Transverse colon (tissue), 4 donors: ENCODE measurements at regions not wholly inside any gene's neighbourhood (a gene's known extent, or its start where the extent isn't known, plus 50 kb on each side); places are given as distances from the start of the nearest gene placed in this dataset.
"Not testable (repeated sequence)": the region's sequence is repeated elsewhere in the genome, so short reads cannot be mapped to it uniquely, and the experiment has no call there.

Source experiments
- DNase-seq: peaks from one replicate; pipeline ENCODE4 v3.0.0-alpha.2; 2019
- H3K27ac ChIP-seq, 4 donors: fragments of 200-600 bp; sonication (generic); 2 replicates each; pipeline ENCODE4 v1.5.1; 2016 to 2018; ENCODE audit warnings: inconsistent platforms in 4 of 4
- H3K27me3 ChIP-seq: fragments of 200-600 bp; sonication (generic); 2 replicates; pipeline ENCODE4 v1.5.1; 2017; ENCODE audit warnings: inconsistent platforms
- H3K36me3 ChIP-seq, 4 donors: fragments of 200-600 bp; sonication (generic); 2 replicates each; pipeline ENCODE4 v1.5.1; 2017 to 2019; ENCODE audit warnings: inconsistent platforms in 4 of 4
- H3K4me1 ChIP-seq, 4 donors: fragments of 200-600 bp; sonication (generic); 2 replicates each; pipeline ENCODE4 v1.5.1; 2017 to 2020; ENCODE audit warnings: inconsistent platforms in 4 of 4
- H3K4me3 ChIP-seq, 4 donors: fragments of 200-600 bp; sonication (generic); 1 replicate in 1 of 4; 2 replicates in 3 of 4; pipeline versions ENCODE4 v1.5.1 to v1.6.1; 2017 to 2019; ENCODE audit warnings: inconsistent platforms in 4 of 4
- H3K9me3 ChIP-seq, 2 donors: fragments of 200-600 bp; sonication (generic); 2 replicates each; pipeline ENCODE4 v1.5.1; 2017 to 2019; ENCODE audit warnings: inconsistent platforms in 2 of 2
- CTCF ChIP-seq, 5 experiments: fragments of 200-600 bp in 3 of 5; fragments of 450-650 bp in 2 of 5; sonication (generic) in 3 of 5; IDR thresholded peaks; 1 replicate in 2 of 5; 2 replicates in 3 of 5; pipeline ENCODE4 v1.5.1; 2016 to 2017; ENCODE audit warnings: antibody characterized with exemption in 5 of 5, inconsistent platforms in 3 of 5, mild to moderate bottlenecking in 2 of 5, moderate library complexity in 1 of 5
- EP300 ChIP-seq: sonication (generic); formaldehyde crosslinking; IDR thresholded peaks from one replicate; pipeline ENCODE4 v1.6.1; 2017; ENCODE audit warnings: antibody characterized with exemption, low read depth
- POLR2A ChIP-seq: fragments of 450-650 bp; IDR thresholded peaks from one replicate; pipeline ENCODE4 v1.6.1; 2016; ENCODE audit warnings: antibody characterized with exemption, mild to moderate bottlenecking, moderate library complexity
- POLR2AphosphoS5 ChIP-seq, 3 donors: sonication (generic); formaldehyde crosslinking; IDR thresholded peaks; one replicate each; pipeline ENCODE4 v1.6.1; 2016; ENCODE audit warnings: antibody characterized with exemption in 3 of 3
- WGBS, 2 donors: methylation state at CpG; one replicate each; pipeline ENCODE4 v1.1.5; 2018; ENCODE audit warnings: low coverage in 1 of 2; 5-methylcytosine and 5-hydroxymethylcytosine counted together
- in situ Hi-C, 4 donors: fragments of 200-750 bp; cut with MboI; loops; one replicate each; pipeline versions ENCODE4 v1.15.0 to v1.15.1; 2017; ENCODE audit warnings: low sequenced_read_pairs in 3 of 4, low pct_ligation_motif_present in 1 of 4, low pct_unique_long_range_greater_than_20kb in 1 of 4
- intact Hi-C: fragments of 100-400 bp; cut with DNase I; formaldehyde crosslinking; loops from one replicate; pipeline ENCODE4 v1.15.1; 2023; ENCODE audit warnings: low total_unique reads

DNA sequence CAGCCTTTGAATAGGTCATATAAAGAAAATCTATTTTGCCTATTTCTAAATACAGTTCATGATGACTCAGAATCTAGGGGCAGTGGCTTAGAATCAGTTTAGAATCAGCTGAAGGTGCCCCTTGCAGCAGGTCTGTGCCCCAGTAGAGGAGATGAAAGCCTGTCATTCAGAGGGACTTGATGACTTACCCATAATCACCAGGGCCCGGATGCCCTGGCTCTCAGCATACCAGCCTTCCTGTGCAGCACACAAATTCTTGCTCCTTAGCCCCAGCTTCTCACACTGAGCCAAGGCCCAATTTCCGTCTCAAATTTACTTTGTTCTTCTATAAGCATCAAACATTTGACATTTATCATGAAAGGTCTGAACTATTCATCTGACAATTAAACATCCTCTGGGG lies 83.2 kb upstream of the EOMES start:
- no peak overlapping the region for H3K4me3 ChIP-seq
- H3K27ac ChIP-seq, result no peak overlapping the region
- no peaks in the 10 kb centered on the region for H3K9me3 ChIP-seq
- intact Hi-C loops, result no loop called here
- in situ Hi-C loops, result no loop called here
- no peaks in the 10 kb centered on the region for H3K27me3 ChIP-seq
- 84% methylated on average over 2 of the region's 2 CpGs; no CpG with 5 or more reads in 1 of the 2 donors for WGBS, 2 donors
- H3K36me3 ChIP-seq, result no peaks in the 10 kb centered on the region
- TF ChIP-seq POLR2AphosphoS5 (IDR thresholded peaks at IDR 0.05), result no peak
- no peak for DNase-seq
- no peaks in the 10 kb centered on the region for H3K4me1 ChIP-seq

DNA sequence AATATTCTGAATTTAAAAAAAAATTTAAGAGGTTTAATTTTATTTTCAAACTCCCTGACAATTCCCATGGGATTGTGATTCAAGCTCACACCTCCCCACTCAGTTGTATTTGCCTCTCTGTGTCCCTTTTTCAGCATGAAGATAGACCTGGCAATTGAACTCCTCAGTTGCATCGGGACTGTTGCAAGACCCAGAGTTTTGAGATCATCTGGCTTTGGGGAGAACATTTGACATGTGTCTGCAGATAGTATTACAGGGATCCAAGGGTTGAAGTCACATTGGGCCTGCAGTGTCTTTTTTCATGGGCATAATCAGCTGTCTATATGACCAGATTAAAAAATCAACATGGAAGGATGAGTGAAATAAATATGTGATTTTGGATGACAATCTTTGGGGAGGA lies 91.1 kb upstream of the EOMES start:
- no peak overlapping the region for H3K27ac ChIP-seq
- DNase-seq, result no peak
- H3K4me3 ChIP-seq, result no peak overlapping the region
- H3K36me3 ChIP-seq, result no peaks in the 10 kb centered on the region
- WGBS, 2 donors, result 17 to 56% methylated on average over 1 of the region's 1 CpG
- in situ Hi-C loops, result no loop called here
- no peaks in the 10 kb centered on the region for H3K27me3 ChIP-seq
- intact Hi-C loops, result no loop called here
- H3K4me1 ChIP-seq, result no peaks in the 10 kb centered on the region
- TF ChIP-seq CTCF (IDR thresholded peaks at IDR 0.05) (no peak), EP300 (no peak), POLR2AphosphoS5 (IDR thresholded peaks at IDR 0.05) (no peak), POLR2A (no peak)
- H3K9me3 ChIP-seq, result no peaks in the 10 kb centered on the region

- H3K9me3 ChIP-seq, H3K4me1 ChIP-seq, intact Hi-C loops, H3K27me3 ChIP-seq, in situ Hi-C loops, H3K36me3 ChIP-seq, H3K27ac ChIP-seq, H3K4me3 ChIP-seq, DNase-seq: not testable (repeated sequence)
- 93 to 96% methylated on average over 3 to 20 of the region's 23 CpGs for WGBS, 2 donors
These were observed 99.5 kb upstream of the EOMES start for GRCh38 chr3:27821609-27822008.

DNA sequence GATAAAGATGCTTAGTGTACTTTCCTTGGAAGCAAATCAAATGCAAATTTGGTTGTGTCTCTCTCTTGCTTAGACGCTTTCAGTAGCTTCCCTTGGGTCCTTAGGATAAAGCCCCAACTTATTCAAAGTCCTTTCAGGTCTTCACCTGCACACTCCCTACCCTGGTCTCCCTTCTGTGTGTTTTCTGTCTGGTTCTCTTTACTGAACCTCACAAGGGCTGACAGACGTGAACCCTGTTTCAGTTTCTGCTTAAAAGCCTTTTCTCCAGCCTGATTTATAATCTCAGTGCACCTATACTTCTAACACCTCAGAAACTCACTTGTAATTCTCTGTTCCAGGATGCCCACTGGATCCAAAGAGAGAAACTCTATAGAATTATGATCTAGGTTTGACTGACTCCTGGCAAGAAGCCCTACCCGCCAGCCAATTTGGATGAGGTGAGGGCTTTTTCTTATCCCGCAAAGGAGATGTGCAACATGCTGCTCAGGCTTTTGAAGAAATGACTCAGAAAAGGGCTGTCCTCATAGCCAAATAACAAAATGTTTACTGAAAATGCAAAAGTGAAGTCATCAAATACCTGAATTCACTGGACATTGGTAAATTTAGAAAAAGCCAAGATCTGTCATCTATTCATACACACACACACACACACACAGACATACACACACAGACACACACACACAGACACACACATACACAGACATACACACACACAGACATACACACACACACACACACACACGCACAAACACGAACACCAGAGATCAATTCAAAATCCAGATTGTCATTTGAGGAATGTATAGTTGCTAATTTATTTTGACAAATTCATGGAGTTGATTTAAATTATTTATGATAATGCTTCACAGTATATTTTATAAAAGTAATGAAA lies 102.4 kb upstream of the EOMES start:
- no peaks in the 10 kb centered on the region for H3K36me3 ChIP-seq
- H3K9me3 ChIP-seq, result no peaks in the 10 kb centered on the region
- H3K4me3 ChIP-seq, result no peak overlapping the region
- no peak for DNase-seq
- no peak overlapping the region for H3K27ac ChIP-seq
- TF ChIP-seq EP300 (no peak), CTCF (IDR thresholded peaks at IDR 0.05) (no peak), POLR2AphosphoS5 (IDR thresholded peaks at IDR 0.05) (no peak), POLR2A (no peak)
- 70 to 74% methylated on average over 4 to 6 of the region's 6 CpGs for WGBS, 2 donors
- intact Hi-C loops (no loop called here), in situ Hi-C loops (no loop called here)
- H3K4me1 ChIP-seq, result no peaks in the 10 kb centered on the region
- no peaks in the 10 kb centered on the region for H3K27me3 ChIP-seq

DNA sequence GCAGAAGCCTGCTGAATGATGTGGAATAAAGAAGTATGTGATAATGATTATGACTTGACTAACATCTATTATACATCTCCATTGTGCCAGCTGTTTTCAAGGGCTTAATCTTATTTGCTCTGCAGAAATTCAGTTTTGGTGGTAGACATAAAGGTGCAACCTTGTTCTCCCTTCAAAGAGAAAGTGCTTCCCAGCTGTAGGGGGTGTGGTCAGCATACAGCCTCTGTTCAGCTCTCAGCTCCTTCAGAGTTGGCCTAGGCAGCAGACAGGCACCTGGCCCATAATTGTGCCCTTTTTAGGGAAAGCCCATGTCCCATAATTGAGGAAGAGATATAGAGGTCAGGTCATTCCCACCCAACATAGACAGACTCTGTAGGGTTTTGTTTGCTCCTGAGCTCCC lies 104.3 kb upstream of the EOMES start:
- intact Hi-C loops, result no loop called here
- no peak for DNase-seq
- in situ Hi-C loops, result no loop called here
- no peaks in the 10 kb centered on the region for H3K36me3 ChIP-seq
- no peaks in the 10 kb centered on the region for H3K4me1 ChIP-seq
- TF ChIP-seq EP300 (no peak), POLR2A (no peak), POLR2AphosphoS5 (IDR thresholded peaks at IDR 0.05) (no peak)
- no peak overlapping the region for H3K27ac ChIP-seq
- no peaks in the 10 kb centered on the region for H3K9me3 ChIP-seq
- no peak overlapping the region for H3K4me3 ChIP-seq
- H3K27me3 ChIP-seq, result no peaks in the 10 kb centered on the region

DNA sequence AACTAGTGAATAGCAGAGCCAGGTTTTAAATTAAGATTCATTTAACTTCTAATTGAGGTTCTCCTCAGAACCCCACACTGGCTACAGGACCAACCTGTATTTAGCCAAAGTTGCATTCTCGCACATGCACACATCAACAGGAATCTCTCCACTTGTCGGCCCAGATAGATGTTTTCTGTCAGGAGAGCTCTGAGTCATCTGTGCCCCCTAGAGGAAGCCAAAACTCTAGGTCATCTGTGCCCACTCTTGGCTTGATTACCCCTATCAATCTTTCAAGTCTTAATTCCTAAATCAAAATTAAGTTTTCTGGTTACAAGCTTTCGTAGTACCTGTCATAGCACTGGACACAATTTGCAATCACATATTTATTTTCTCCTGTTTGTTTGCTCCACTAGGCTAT lies 104.9 kb upstream of the EOMES start:
- Histone ChIP-seq H3K36me3 (no peaks in the 10 kb centered on the region), H3K9me3 (no peaks in the 10 kb centered on the region), H3K27ac (no peak overlapping the region), H3K4me3 (no peak overlapping the region), H3K4me1 (no peaks in the 10 kb centered on the region), H3K27me3 (no peaks in the 10 kb centered on the region)
- WGBS, 2 donors, result 71 to 80% methylated on average over 2 to 3 of the region's 3 CpGs
- intact Hi-C loops (no loop called here), in situ Hi-C loops (no loop called here)
- TF ChIP-seq EP300 (no peak), POLR2AphosphoS5 (IDR thresholded peaks at IDR 0.05) (no peak), POLR2A (no peak), CTCF (IDR thresholded peaks at IDR 0.05) (no peak)
- no peak for DNase-seq
